Parathyroid adenoma (tissue), 2 donors: ENCODE measurements at regions not wholly inside any gene's neighbourhood (a gene's known extent, or its start where the extent isn't known, plus 50 kb on each side); places are given as distances from the start of the nearest gene placed in this dataset.

Source experiments
- H2AFZ ChIP-seq: fragments of 300-600 bp; sonication (generic); one replicate; pipeline ENCODE4 v1.7.0; 2017; ENCODE audit warnings: antibody characterized with exemption, mild to moderate bottlenecking
- H3K27ac ChIP-seq: fragments of 300-600 bp; sonication (generic); one replicate; pipeline ENCODE4 v1.7.0; 2017
- H3K27me3 ChIP-seq: fragments of 300-600 bp; sonication (generic); one replicate; pipeline ENCODE4 v1.7.0; 2017; ENCODE audit warnings: low read length; ENCODE audit not compliant: control insufficient read depth, insufficient read depth
- H3K36me3 ChIP-seq: fragments of 300-600 bp; sonication (generic); one replicate; pipeline ENCODE4 v1.7.0; 2017; ENCODE audit warnings: low read length; ENCODE audit not compliant: control insufficient read depth, insufficient read depth
- H3K4me1 ChIP-seq: fragments of 300-600 bp; sonication (generic); one replicate; pipeline ENCODE4 v1.7.0; 2017; ENCODE audit warnings: control low read depth
- H3K4me2 ChIP-seq: fragments of 300-600 bp; sonication (generic); one replicate; pipeline ENCODE4 v1.7.0; 2017; ENCODE audit warnings: low read length
- H3K4me3 ChIP-seq: fragments of 300-600 bp; sonication (generic); one replicate; pipeline ENCODE4 v1.7.0; 2017; ENCODE audit warnings: low read depth, low read length
- H3K79me2 ChIP-seq: fragments of 300-600 bp; sonication (generic); one replicate; pipeline ENCODE4 v1.7.0; 2017; ENCODE audit warnings: control low read depth
- H3K9ac ChIP-seq: fragments of 300-600 bp; sonication (generic); one replicate; pipeline ENCODE4 v1.7.0; 2017; ENCODE audit warnings: mild to moderate bottlenecking
- H3K9me3 ChIP-seq: fragments of 300-600 bp; sonication (generic); one replicate; pipeline ENCODE4 v1.7.0; 2017; ENCODE audit warnings: low read length; ENCODE audit not compliant: control insufficient read depth
- CTCF ChIP-seq: fragments of 300-600 bp; sonication (generic); IDR thresholded peaks from one replicate; pipeline ENCODE4 v1.7.0; 2017; ENCODE audit warnings: antibody characterized with exemption, mild to moderate bottlenecking
- donor health status: primary hyperparathyroidism.

GRCh38 chr10:52642208-52642607, 130.4 kb downstream of the MBL2 start:
- no peaks in the 10 kb centered on the region for H3K36me3 ChIP-seq
- no peak for TF ChIP-seq CTCF
- no peak overlapping the region for H3K4me2 ChIP-seq
- no peak overlapping the region for H3K4me3 ChIP-seq
- H3K27me3 ChIP-seq: no peaks in the 10 kb centered on the region
- no peaks in the 10 kb centered on the region for H3K4me1 ChIP-seq
- H3K79me2 ChIP-seq: no peaks in the 10 kb centered on the region
- H2AFZ ChIP-seq: no peak overlapping the region
- no peak overlapping the region for H3K27ac ChIP-seq
- H3K9ac ChIP-seq: no peak overlapping the region
- H3K9me3 ChIP-seq: no peaks in the 10 kb centered on the region

GRCh38 chr10:52644373-52645186, 128.0 kb downstream of the MBL2 start:
- H3K4me2 ChIP-seq: no peak overlapping the region
- no peak overlapping the region for H3K4me3 ChIP-seq
- no peaks in the 10 kb centered on the region for H3K9me3 ChIP-seq
- peak; percentile 72 for TF ChIP-seq CTCF
- H2AFZ ChIP-seq: no peak overlapping the region
- no peaks in the 10 kb centered on the region for H3K4me1 ChIP-seq
- H3K27ac ChIP-seq: no peak overlapping the region
- H3K27me3 ChIP-seq: no peaks in the 10 kb centered on the region
- no peaks in the 10 kb centered on the region for H3K36me3 ChIP-seq
- H3K79me2 ChIP-seq: no peaks in the 10 kb centered on the region
- H3K9ac ChIP-seq: no peak overlapping the region

- Histone ChIP-seq H3K4me3 (no peak overlapping the region), H3K27me3 (no peaks in the 10 kb centered on the region), H3K9ac (no peak overlapping the region), H3K27ac (no peak overlapping the region), H2AFZ (no peak overlapping the region), H3K4me2 (no peak overlapping the region), H3K4me1 (no peaks in the 10 kb centered on the region), H3K79me2 (no peaks in the 10 kb centered on the region), H3K9me3 (no peaks in the 10 kb centered on the region), H3K36me3 (no peaks in the 10 kb centered on the region)
- no peak for TF ChIP-seq CTCF
Measured at GRCh38 chr10:52645187-52645758, 127.3 kb downstream of the MBL2 start.

GRCh38 chr10:52649511-52649910, 123.1 kb downstream of the MBL2 start:
- Histone ChIP-seq H3K27ac (no peak overlapping the region), H3K27me3 (no peaks in the 10 kb centered on the region), H3K9me3 (no peaks in the 10 kb centered on the region), H3K9ac (no peak overlapping the region), H3K36me3 (no peaks in the 10 kb centered on the region), H3K79me2 (no peaks in the 10 kb centered on the region), H3K4me2 (no peak overlapping the region), H2AFZ (no peak overlapping the region), H3K4me1 (no peaks in the 10 kb centered on the region), H3K4me3 (no peak overlapping the region)
- no peak for TF ChIP-seq CTCF

GRCh38 chr10:52650873-52651272, 121.7 kb downstream of the MBL2 start:
- Histone ChIP-seq H3K4me1 (no peaks in the 10 kb centered on the region), H3K4me2 (no peak overlapping the region), H3K27me3 (no peaks in the 10 kb centered on the region), H3K9me3 (no peaks in the 10 kb centered on the region), H3K79me2 (no peaks in the 10 kb centered on the region), H3K4me3 (no peak overlapping the region), H3K9ac (no peak overlapping the region), H3K27ac (no peak overlapping the region), H3K36me3 (no peaks in the 10 kb centered on the region), H2AFZ (no peak overlapping the region)
- TF ChIP-seq CTCF: no peak
